Stimulated activated CD8-positive, alpha-beta memory T cell treated with anti-CD3 and anti-CD28 coated beads, Interleukin-15, amount 100 ng/mL, for 4 hours (primary cell): ENCODE measurements at regions not wholly inside any gene's neighbourhood (a gene's known extent, or its start where the extent isn't known, plus 50 kb on each side); places are given as distances from the start of the nearest gene placed in this dataset.

Experiments
- DNase-seq, 2 donors: peaks; one replicate each; pipeline ENCODE4 v3.0.0-alpha.2; 2020; ENCODE audit warnings: low read depth in 2 of 2

GRCh38 chr16:86398622-86399021, 111.7 kb upstream of the FOXF1 start:
- DNase-seq, result no peak

GRCh38 chr16:86401126-86401525, 109.2 kb upstream of the FOXF1 start:
- no peak for DNase-seq

GRCh38 chr16:86403085-86403484, 107.2 kb upstream of the FOXF1 start:
- no peak for DNase-seq

- DNase-seq, result no peak
These were observed 106.7 kb upstream of the FOXF1 start for GRCh38 chr16:86403541-86404163.

- no peak for DNase-seq
These were observed 105.6 kb upstream of the FOXF1 start for GRCh38 chr16:86404678-86405077.

GRCh38 chr16:86405319-86405718, 105.0 kb upstream of the FOXF1 start:
- no peak for DNase-seq

- no peak for DNase-seq
These were observed 104.3 kb upstream of the FOXF1 start for GRCh38 chr16:86406056-86406455.

- no peak for DNase-seq
These were observed 101.6 kb upstream of the FOXF1 start for GRCh38 chr16:86408685-86409084.

GRCh38 chr16:86410081-86410480, 100.2 kb upstream of the FOXF1 start:
- no peak for DNase-seq

- DNase-seq, result no peak
These were observed 99.8 kb upstream of the FOXF1 start for GRCh38 chr16:86410529-86410928.

GRCh38 chr16:86411897-86412296, 98.4 kb upstream of the FOXF1 start:
- no peak for DNase-seq

GRCh38 chr16:86414991-86415740, 95.2 kb upstream of the FOXF1 start:
- DNase-seq, result no peak

GRCh38 chr16:86418981-86419380, 91.3 kb upstream of the FOXF1 start:
- no peak for DNase-seq

GRCh38 chr16:86419518-86419917, 90.8 kb upstream of the FOXF1 start:
- DNase-seq, result no peak

- DNase-seq, result no peak
These were observed 88.3 kb upstream of the FOXF1 start for GRCh38 chr16:86421995-86422394.

- no peak for DNase-seq
These were observed 85.9 kb upstream of the FOXF1 start for GRCh38 chr16:86424398-86424797.

- no peak for DNase-seq
These were observed 85.3 kb upstream of the FOXF1 start for GRCh38 chr16:86424985-86425384.

GRCh38 chr16:86426063-86426642, 84.2 kb upstream of the FOXF1 start:
- no peak for DNase-seq

- DNase-seq, result no peak
These were observed 82.9 kb upstream of the FOXF1 start for GRCh38 chr16:86427433-86427851.

GRCh38 chr16:86428729-86429517, 81.4 kb upstream of the FOXF1 start:
- DNase-seq, result no peak

- no peak for DNase-seq
These were observed 80.7 kb upstream of the FOXF1 start for GRCh38 chr16:86429663-86430062.

- DNase-seq, result no peak
These were observed 79.5 kb upstream of the FOXF1 start for GRCh38 chr16:86430814-86431213.
